Mesothelial cell of epicardium (in vitro differentiated cells): ENCODE measurements at regions not wholly inside any gene's neighbourhood (a gene's known extent, or its start where the extent isn't known, plus 50 kb on each side); places are given as distances from the start of the nearest gene placed in this dataset.

ENCODE experiments used
- DNase-seq, 2 experiments: peaks; one replicate each; pipeline ENCODE4 v3.0.0; 2021; ENCODE audit warnings: low spot score in 2 of 2; ENCODE audit not compliant: unreplicated experiment in 2 of 2
- H3K27ac Mint-ChIP-seq: 2 replicates; pipeline ENCODE4 v1.8.0; 2021; ENCODE audit warnings: mixed read lengths
- H3K27me3 Mint-ChIP-seq: 2 replicates; pipeline ENCODE4 v1.8.0; 2021; ENCODE audit warnings: low read depth, mixed read lengths
- H3K36me3 Mint-ChIP-seq: 2 replicates; pipeline ENCODE4 v1.8.0; 2021; ENCODE audit warnings: mixed read lengths
- H3K4me1 Mint-ChIP-seq: 2 replicates; pipeline ENCODE4 v1.8.0; 2021; ENCODE audit warnings: mixed read lengths
- H3K4me3 Mint-ChIP-seq: 2 replicates; pipeline ENCODE4 v1.8.0; 2021; ENCODE audit warnings: mild to moderate bottlenecking, moderate library complexity, mixed read lengths
- H3K9me3 Mint-ChIP-seq: 2 replicates; pipeline ENCODE4 v1.8.0; 2021; ENCODE audit warnings: mixed read lengths
- TF ChIP-seq, protein P1 (sequence below): fragments of 200-600 bp; sonication (generic); IDR thresholded peaks from one replicate; pipeline ENCODE4 v1.5.0; 2021; ENCODE audit warnings: antibody characterized with exemption; ENCODE audit not compliant: unreplicated experiment

GRCh38 chr2:223510713-223511112 is 91.4 kb downstream of the SCG2 start:
- H3K36me3 Mint-ChIP-seq, result no peaks in the 10 kb centered on the region
- no peaks in the 10 kb centered on the region for H3K4me1 Mint-ChIP-seq
- no peaks in the 10 kb centered on the region for H3K9me3 Mint-ChIP-seq
- TF ChIP-seq, protein P1, sequence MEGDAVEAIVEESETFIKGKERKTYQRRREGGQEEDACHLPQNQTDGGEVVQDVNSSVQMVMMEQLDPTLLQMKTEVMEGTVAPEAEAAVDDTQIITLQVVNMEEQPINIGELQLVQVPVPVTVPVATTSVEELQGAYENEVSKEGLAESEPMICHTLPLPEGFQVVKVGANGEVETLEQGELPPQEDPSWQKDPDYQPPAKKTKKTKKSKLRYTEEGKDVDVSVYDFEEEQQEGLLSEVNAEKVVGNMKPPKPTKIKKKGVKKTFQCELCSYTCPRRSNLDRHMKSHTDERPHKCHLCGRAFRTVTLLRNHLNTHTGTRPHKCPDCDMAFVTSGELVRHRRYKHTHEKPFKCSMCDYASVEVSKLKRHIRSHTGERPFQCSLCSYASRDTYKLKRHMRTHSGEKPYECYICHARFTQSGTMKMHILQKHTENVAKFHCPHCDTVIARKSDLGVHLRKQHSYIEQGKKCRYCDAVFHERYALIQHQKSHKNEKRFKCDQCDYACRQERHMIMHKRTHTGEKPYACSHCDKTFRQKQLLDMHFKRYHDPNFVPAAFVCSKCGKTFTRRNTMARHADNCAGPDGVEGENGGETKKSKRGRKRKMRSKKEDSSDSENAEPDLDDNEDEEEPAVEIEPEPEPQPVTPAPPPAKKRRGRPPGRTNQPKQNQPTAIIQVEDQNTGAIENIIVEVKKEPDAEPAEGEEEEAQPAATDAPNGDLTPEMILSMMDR, result no peak
- no peak overlapping the region for H3K4me3 Mint-ChIP-seq
- H3K27ac Mint-ChIP-seq, result no peak overlapping the region
- DNase-seq, result no peak
- peaks cover 38% of the 10 kb centered on the region for H3K27me3 Mint-ChIP-seq

DNA sequence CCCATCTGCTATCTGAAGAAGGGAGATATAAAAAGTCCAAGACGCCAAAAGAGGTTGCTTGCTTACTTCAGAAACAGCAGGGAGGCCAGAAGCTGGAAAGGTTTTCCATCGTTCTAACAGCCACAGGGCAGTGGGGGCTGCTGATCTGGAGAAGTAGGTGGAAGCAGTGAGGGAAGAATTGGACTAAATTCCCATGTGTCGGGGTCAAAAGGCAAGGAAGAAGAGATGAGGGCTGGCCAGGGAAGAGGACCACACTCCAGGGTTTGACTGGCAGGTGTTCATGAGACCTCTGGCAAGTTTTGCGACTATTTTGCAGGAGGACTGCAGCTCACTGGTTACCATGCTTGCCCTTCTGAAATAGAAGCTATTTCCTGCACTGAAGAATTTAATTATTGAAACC is 91.0 kb downstream of the SCG2 start:
- TF ChIP-seq, protein P1, result no peak
- H3K4me3 Mint-ChIP-seq, result no peak overlapping the region
- H3K27me3 Mint-ChIP-seq, result peaks cover 38% of the 10 kb centered on the region
- no peak overlapping the region for H3K27ac Mint-ChIP-seq
- no peaks in the 10 kb centered on the region for H3K4me1 Mint-ChIP-seq
- DNase-seq, result no peak
- H3K9me3 Mint-ChIP-seq, result no peaks in the 10 kb centered on the region
- H3K36me3 Mint-ChIP-seq, result no peaks in the 10 kb centered on the region

DNA sequence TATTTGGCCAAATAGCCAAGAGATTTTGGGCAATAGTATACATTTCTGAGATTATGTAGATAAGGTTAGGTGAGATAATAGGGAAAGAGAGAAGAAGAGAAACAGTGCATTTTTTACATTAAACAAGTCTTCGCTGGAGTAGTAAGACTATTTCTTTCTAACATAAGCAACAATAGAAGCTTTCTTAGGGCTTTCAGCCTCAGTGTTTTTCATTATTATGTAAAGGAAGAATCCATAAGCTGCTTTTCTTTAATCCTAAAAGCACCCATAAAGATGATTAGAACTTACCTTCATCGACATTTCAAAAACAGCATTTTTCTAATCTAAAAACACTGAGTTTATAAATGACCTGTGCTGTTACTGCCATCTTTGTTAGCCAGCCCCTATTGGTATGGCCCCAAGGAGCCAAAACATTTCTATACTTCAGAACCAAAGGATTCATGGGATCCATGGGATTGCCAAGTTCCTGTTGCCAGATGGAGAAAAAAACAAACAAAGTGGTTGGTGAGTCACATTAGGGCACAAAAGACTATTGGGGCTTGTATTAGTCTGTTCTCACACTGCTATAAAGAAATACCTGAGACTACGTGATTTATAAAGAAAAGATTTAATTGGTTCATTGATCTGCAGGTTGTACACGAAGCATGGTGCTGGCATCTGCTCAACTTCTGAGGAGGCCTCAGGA is 88.2 kb downstream of the SCG2 start:
- Mint-ChIP-seq H3K4me3 (no peak overlapping the region), H3K27me3 (peaks cover 45% of the 10 kb centered on the region)
- DNase-seq, result no peak

DNA sequence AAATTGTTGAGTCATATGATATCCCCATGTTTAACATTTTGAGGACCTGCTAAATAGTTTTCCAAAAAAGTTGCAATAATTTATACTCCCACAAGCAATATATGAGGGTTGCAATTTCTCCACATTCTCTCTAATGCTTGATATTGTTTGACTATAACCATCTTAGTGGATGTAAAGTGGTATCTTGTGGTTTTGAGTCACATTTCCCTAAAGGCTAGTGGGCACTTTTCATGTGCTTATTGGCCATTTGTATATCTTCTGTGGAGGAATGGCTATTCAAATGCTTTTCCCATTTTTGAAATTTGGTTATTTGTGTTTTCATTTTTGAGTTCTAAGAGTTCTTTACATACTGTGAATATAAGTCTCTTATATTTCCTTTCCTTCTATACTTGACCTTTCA is 82.7 kb downstream of the SCG2 start:
- no peak for DNase-seq
- Mint-ChIP-seq H3K9me3 (no peaks in the 10 kb centered on the region), H3K27me3 (peaks cover 16% of the 10 kb centered on the region), H3K4me3 (no peak overlapping the region), H3K4me1 (no peaks in the 10 kb centered on the region), H3K27ac (no peak overlapping the region), H3K36me3 (no peaks in the 10 kb centered on the region)
- TF ChIP-seq, protein P1, result no peak

More for the DNA sequence above, 88.2 kb downstream of the SCG2 start:
- TF ChIP-seq, protein P1, result no peak
- no peaks in the 10 kb centered on the region for H3K36me3 Mint-ChIP-seq
- no peak overlapping the region for H3K27ac Mint-ChIP-seq
- H3K9me3 Mint-ChIP-seq, result no peaks in the 10 kb centered on the region
- no peaks in the 10 kb centered on the region for H3K4me1 Mint-ChIP-seq

- Mint-ChIP-seq H3K4me3 (no peak overlapping the region), H3K27me3 (peaks cover 8% of the 10 kb centered on the region), H3K27ac (no peak overlapping the region), H3K4me1 (no peaks in the 10 kb centered on the region), H3K36me3 (no peaks in the 10 kb centered on the region), H3K9me3 (no peaks in the 10 kb centered on the region)
- no peak for DNase-seq
- TF ChIP-seq, protein P1, result no peak
Observed at GRCh38 chr2:223522796-223523195, 79.4 kb downstream of the SCG2 start.

DNA sequence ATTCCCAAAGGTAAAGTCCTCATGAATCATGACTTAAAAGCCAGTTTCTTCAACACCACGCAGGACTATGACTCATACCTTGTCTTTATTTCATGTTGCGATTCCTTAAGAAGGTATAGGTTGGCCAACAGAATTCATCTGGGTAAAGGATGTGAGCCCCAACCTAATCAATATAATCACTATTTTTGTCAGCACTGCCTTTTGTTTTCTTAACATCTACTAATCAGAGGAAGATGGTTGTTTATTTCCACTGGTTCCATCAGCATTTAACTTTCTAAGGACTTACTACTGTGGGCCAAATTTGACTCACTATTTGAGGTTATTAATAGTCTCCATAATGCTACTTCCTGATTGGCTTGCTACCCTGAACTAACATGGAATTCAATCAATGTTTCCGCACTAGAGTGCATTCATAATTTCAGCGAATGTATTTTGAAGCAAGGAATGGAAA is 78.6 kb downstream of the SCG2 start:
- TF ChIP-seq, protein P1, result no peak
- Mint-ChIP-seq H3K4me3 (no peak overlapping the region), H3K27ac (no peak overlapping the region), H3K4me1 (no peaks in the 10 kb centered on the region), H3K36me3 (no peaks in the 10 kb centered on the region), H3K27me3 (peaks cover 7% of the 10 kb centered on the region), H3K9me3 (no peaks in the 10 kb centered on the region)
- no peak for DNase-seq
